ENCODE measurements at regions not wholly inside any gene's neighbourhood (a gene's known extent, or its start where the extent isn't known, plus 50 kb on each side); places are given as distances from the start of the nearest gene placed in this dataset.
"Not testable (repeated sequence)": the region's sequence is repeated elsewhere in the genome, so short reads cannot be mapped to it uniquely, and the experiment has no call there.

DNA sequence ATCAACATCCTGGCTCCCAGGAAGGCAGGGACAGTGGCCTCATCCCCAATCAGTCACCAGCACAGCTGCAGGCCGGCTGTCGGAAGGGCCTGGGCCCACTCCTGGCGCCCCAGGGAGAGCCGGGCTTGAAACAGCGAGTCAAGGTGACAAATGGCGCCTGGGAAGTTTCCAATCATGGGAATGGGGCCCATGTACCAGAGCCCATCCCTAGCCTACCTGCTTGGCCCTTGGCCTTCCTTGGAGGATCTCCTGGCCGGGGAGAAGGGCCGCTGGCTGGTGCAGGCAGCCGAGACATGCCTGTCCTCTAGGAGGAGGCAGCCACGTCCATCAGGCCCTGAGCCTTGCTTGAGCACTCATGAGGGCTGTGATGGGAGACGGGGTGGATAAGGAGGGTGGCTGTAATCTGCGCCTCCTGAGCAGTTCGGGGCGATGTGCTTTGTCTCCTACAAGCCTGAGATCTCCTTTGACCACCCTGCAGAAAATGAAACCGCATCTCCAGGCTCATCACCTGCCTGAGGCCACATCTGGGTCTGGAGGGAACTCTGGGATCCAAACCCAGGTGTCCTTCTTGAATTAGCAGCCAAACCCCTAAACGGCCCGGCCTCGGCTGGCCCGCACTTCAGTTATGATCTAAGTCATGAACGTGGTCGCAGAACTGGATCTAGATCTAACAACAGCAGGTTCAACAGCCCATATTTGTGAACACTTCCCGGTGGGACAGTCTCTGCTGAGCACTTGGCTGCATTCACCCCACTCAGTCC is 862.0 kb downstream of the TBC1D22A start:
- DNase-seq, result no peak

DNA sequence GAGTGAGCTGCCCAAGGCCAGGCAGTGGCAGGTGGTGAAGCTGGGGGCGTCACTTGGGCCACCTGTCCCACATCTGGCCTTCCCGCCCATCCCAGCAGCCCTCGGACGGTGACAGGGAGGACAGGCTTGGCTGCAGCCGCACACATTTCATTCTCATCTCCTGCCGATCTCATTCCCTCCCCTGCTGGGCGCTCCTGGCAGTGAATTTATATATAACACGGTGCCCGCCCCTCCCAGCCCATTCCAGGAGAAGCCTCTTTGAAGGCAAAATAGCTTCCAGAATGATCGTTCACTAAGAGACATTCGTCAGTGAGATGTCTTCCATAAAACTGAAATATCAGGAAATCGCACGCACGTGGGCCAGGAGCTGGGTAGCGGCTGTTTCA is 861.3 kb downstream of the TBC1D22A start:
- no peak for DNase-seq

DNA sequence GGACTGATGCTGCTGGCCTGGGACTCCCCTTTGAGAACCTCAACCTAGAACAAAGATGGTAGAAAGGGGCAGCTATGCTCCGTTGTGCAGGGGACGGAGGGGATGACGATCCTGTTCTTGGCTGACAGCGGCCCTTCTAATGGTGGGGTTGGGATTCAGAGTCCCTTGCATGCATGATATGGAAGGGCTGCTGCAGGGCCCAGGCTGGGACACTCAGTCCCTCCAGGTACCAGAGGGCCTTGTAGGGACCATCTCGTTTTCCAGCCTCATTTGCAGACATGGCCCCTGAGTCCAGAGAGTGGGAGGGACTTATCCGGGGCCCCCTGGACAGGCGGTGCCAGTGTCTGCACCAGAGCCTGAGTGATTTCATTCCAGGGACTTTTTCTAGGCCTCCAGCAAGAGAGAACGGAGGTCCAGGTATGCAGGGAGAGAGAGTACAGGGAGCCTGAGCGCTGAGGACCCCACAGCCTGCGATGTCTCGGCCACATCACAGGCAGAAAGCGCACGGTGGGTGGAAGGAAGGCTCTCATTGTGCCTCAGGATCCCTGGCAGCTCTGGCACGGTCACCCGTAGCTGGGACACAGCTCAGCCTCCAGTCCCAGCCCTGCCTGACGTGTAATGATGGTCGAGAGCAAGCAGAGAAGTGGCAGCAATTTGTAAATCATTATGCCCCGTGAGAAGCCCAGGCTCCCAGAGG is 860.8 kb downstream of the TBC1D22A start:
- no peak for DNase-seq

DNA sequence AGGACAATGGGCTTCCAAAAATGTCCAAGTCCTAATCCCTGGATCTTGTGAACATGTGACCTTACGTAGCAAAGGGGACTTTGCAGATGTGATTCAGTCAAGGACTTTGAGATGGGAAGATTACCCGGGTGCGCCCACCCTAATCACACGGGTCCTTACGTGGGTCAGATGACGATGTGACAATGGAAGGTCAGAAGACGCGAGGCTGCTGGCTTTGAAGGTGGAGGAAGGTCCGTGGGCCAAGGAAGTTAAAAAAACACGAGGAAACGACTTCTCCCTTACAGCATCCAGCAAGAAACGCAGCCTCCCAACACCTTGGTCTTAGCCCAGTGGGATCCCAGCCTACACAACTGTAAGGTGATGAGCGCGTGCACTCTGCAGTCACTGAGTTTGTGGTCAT is 860.1 kb downstream of the TBC1D22A start:
- no peak for DNase-seq

DNA sequence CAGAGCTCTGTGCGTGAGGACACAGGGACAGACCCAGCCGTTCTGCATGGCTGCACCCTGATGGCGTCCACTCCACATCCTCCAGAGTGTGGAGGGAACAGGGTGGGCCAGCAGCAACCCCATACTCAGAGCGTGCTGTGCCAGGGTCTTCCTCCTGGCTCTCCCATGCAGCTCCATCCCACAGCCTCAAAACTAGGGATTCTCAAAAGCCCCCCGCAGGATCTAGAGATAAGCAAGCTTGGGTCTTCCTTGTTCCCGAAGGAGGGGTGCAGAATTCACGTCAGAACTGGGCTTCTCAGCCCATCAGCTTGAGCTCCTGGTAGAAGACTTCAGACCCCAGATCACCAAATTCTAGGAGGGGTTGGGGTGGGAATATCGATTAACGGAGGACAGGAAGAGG is 858.8 kb downstream of the TBC1D22A start:
- no peak for DNase-seq

DNA sequence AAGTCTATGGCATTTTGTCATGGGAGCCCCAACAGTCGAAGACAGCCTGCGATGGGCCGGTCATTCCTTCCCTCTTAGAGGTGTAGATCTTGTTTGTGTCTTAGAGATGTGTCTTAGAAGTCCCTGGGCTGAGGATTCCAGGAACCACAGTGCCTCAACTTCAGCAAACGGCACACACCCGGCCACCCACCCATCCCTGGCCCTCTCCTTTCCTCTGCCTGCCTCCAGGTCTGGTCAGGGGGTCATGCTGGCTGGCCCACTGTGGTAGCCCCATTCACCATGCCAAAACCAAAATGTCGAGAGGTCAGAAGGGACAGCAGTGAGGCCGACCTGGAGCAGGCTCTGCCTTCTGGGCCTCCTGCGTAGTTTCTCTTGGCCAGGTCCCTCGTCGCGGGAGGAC is 857.9 kb downstream of the TBC1D22A start:
- no peak for DNase-seq

DNA sequence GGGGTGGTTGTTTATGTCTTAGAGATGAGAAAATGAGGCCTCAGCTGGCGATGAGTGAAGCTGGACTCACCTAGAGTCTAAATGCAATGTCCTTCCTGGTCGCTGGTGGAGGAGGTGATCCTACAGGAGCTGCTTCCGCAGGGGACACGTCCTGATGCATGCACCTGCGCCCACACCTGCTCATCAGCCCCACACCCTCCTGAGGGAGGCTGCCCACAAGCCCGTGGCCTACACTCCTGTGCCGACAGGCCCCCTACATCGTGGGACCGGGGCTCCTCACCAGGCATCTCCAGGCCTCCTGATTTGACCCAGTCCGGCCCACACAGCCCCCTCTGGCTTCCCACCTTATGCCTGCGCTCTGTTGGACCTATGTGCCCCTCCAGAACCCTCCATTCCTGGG is 857.2 kb downstream of the TBC1D22A start:
- DNase-seq, result no peak

DNA sequence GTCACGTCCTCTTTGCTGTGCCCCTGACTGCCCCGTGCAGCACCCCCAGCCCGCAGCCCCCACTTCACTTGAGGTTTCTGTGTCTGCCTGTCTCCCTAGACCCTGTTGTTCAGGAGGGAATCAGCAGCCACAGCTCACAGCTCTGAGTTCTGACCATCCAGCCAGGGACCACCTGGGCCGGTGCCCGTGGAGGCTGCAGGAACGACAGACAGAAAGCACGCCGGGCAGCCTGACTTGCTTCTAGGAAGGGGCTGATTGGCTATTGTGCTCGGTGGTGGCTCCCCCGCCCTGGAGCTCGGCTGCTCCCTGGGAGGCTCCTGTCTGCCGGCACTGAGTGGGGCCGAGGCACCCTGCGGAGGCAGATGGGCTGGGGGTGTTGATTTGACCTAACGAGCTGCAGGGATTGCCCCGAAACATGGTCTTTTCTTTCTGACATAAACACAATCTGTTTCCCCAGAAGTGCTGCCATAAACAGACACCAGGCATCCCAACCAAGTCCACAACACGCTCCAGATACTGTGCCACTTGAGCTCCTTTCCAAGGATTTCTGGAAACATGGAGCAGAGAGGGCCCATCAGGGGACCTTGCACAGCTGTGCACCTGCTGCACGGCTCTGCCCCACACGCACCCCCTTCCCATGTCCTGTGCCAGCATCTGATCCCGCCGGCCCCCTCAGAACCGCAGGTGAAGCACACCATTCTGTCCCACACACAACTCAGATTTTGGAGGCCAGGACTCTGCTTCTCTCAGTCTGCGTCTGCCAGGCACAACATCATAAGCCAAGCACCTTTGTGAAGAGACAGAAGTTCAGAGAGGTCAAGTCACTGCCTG is 855.9 kb downstream of the TBC1D22A start:
- no peak for DNase-seq

DNA sequence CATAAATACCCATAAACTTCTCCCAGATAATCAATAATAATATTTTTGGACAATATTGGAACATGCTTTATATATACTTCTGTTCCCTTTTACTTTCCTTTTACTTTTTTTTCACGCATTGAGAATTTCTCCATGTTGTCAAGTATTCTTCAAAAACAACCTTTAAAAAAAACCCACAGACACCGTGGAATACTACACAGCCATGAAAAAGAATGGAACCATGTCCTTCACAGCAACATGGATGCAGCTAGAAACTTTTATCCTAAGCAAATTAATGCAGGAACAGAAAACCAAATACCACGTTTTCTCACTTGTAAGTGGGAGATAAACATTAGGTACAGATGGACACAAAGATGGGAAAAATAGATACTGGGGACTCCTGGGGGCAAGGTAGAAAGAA is 854.7 kb downstream of the TBC1D22A start:
- no peak for DNase-seq

DNA sequence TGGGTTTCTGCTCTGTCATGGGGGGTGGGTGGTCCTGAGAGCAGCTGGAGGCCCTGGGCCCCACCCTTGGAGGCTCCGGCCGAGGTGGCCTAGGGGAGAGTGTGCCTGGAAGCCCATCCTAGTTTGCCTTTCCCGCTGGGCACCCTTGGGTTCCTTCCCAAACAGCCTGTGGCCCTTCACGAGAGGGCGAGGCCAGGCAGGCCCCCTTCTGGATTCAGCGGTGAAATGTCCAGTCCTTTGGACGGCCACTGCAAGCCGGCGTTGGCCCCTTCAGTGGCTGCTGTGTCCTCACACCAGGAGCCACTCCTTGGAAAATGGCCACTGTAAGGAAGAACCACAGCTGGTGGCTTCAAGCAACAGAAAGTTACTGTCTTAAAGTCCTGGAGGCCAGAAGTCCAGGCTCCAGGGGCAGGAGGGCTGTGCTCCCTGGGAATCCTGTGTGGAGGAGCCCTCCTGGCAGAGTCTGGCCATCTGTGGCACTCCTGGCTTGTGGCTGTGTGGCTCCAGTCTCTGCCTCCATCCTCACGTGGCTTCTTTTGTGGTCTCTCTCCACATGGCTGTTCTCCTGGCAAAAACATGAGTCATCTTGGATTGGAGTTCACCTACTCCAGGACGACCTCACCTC is 854.1 kb downstream of the TBC1D22A start:
- DNase-seq, result no peak

DNA sequence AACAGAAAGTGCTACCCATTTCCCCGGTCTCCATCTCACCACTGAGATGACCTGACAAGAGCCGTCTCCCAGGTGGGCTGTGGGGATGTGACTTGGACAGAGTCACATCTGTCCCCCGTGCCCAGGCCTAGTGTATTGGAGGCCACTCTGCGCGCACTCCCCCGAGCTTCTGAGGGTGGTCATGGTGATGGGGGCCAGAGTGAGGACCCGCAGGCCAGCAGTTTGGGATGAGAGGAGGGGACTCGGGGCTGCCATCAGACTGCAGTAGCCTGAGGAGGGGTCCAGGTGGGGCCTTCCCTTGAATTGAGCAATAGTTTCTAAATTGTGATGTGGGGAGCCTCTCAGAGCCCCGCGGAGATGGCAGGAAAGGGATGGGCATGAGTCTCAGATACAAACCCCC is 852.6 kb downstream of the TBC1D22A start:
- no peak for DNase-seq

DNA sequence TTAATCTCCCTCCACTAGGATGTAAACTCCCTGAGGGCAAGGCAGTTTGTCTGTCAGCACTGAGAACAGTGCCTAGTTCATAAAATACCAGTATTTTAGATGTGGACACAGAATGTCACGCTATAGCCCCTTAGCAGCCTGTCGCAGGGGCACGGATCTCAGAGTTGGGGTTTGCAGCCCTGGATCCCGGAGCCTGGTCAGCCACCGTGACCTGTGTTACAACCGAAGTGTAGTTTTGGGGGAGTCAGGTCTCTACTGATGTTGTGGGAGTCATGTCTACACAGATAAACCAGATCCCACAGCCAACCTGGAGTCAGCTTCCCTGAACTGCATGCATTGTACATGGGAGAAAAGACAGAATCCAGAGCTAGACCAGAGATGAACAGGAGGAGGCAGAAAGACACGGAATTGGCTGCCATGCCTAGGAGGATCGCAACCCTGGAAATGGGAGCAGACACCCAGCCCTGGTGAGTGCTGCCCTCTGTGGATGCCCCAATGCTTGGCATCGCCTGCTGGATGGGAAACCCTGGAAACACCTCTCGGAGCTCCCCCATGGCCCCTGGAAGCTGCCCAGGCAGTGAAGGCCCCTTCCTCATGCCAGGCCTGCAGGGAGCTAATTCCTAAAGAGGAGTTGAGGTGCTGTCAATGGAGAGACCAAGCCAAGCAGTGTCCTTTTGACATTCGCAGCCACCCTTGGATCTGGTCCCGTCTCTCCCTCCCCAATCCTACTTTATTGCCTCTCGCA is 851.3 kb downstream of the TBC1D22A start:
- DNase-seq, result no peak

DNA sequence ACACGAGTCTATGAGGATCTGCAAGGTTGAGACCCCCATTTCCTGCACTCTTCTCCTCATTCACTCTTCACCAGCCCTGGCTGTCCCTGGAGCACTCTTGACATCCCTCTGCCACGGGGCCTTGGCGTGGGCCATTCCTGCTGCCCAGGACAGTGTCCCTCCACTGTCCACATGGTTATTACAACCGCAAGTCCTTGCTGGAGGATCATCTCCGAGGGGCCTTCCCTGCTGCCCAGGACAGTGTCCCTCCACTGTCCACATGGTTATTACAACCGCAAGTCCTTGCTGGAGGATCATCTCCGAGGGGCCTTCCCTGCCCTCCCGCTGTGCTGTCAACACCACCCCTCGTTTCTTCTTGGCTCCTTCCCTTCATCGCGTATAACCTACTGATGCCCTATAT is 850.7 kb downstream of the TBC1D22A start:
- not testable (repeated sequence) for DNase-seq

DNA sequence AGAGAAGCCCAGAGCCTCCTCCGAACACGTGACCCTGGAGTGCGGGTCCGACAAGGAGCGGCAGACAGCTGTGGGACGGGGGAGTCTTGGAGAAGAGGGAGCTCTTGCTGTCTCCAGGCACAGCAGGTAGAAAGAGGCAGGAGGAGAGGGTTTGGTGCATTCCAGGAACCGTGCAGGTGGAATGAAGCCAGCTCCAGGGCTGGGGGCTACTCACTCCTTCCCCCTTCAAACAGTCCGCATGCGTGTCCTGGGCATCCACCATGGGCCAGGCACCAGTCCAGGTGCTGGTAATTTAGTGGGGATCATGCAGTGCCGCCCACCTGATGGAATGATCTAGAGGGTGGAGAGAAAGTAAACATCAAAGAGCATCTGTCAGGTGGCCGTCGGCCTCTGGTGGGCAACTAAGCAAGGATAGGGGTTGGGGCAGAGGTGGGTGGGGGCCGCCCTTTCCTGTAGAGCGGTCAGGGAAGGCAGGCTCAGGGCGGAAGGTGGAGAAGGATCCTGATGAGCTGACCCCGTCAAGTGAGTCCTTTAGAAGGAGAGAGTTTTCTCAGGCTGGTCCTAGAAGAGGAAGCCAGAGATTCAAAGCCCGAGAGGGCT is 850.0 kb downstream of the TBC1D22A start:
- DNase-seq, result no peak

DNA sequence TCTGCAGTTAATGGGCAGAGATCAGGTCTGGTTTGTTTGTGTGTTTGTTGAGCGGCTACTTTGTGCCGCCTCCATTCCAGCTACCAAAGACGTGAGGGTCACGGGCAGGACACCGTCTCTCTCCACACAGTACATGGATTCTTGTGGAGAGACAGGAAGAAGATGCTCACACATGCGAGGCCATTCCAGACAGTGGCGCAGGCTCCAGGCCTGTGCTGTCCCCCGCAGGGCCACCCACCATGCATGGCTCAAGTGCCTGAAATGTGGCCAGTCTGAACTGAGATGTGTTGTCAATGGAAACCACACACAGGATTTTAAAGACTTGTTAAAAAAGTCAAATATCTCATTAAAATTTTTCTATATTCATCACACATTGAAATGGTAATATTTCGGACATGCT is 848.3 kb downstream of the TBC1D22A start:
- DNase-seq, result no peak

DNA sequence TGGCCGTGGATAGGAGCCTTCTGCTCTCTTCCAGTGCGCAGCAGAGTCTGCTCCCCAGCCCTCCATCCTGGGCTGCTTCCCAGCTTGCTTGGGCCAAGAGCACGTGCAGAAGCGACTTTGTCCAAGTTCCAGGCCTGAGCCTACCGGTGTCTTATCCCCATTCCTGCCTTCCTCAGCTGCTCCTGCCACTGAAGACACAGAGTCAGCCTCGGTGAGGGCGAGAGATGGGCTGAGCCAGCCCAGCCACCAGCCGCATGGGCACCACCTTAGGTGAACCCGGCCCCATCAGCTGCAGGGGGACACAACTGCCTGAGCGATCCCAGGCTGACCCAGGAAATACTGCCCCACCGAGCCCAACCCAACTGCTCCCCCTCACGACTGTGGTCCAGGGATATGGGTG is 847.8 kb downstream of the TBC1D22A start:
- no peak for DNase-seq

DNA sequence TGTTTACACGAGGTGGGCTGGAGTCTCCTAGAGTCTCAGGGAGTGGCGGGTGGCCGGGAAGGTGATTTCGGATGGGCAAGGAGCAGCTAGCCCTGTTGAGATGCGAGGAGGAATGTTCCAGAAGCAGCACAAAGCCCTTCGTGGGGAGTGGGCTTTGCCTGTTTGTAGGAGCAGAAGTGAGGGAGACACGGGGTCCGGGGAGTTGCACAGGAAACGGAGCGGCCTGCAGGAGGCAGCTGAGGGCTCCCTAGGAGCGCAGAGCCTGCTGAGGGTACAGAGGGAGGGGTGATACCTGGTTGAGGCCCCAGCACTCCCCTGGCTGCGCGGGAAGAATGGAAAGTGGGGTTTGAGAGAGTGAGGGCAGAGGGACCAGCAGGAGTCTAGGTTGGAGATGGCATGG is 847.2 kb downstream of the TBC1D22A start:
- DNase-seq, result no peak

DNA sequence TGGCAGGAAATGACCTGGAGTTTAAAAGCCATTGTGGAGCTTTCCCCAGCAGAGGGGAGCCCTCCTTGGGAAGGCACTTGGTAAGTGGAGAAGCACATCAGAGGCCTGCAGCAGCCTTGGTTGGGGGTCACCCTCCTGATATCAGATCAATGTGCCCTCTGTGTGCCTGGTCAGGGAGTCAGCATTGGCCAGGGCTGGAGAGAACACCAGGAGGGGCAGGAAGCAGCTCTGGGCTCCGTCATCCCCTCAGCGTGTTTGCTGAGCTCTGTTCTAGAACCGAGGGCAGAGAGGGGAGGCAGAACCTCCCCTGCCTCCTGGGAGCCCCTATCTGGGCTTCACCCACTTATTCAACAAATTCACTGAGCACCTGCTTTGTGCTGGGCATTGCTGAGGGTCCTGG is 846.0 kb downstream of the TBC1D22A start:
- DNase-seq, result no peak

DNA sequence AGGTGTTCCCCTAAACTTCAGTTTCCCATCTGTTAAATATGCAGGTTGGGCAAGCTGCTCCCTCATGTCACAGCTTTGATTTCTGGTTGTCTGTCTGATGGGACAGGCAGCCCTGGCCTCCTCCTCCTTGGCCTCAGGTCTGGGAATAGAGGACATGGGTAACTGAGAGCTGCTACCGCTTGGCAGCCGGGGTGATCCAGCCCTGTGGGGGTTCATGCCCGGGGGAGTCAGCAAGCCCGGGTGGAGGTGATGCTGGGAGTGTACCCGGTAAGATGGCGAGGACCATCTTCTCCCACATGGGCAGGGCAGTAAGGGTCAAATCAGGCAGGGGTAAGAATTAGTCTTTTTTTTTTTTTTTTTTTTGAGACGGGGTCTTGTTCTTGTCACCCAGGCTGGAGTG is 845.0 kb downstream of the TBC1D22A start:
- no peak for DNase-seq

DNA sequence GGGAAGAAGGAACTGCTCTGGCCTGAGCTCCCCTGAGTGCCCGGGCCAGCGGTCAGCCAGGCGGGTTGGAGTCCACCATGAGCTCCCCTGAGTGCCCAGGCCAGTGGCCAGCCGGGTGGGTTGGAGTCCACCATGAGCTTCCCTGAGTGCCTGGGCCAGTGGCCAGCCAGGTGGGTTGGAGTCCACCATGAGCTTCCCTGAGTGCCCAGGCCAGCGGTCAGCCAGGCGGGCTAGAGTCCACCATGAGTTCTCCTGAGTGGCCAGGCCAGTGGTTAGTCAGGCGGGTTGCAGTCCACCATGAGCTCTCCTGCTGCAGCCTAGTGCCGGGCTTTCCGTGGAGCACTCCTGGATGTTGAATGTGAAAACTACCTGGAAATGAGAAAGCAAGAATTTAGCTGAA is 844.0 kb downstream of the TBC1D22A start:
- no peak for DNase-seq

DNA sequence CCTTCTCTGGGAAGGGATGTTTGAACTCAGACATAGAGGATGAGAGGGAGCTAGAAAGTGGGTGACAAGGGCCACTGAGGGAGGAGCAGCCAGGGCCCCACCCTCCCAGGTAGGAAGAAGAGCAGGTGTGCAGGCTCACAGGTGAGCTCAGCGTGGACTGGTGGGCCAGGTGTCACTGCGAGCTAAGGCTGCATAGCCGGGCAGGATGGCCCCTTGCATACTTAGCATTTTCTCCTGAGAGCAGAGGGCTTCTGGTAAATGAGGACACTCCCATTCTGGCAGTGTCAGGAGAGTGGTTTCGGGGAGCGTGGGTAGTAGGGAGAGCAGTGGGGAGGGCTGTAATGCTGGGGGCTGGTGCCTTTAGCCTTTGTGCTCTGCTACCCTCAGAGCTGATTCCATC is 843.4 kb downstream of the TBC1D22A start:
- no peak for DNase-seq

DNA sequence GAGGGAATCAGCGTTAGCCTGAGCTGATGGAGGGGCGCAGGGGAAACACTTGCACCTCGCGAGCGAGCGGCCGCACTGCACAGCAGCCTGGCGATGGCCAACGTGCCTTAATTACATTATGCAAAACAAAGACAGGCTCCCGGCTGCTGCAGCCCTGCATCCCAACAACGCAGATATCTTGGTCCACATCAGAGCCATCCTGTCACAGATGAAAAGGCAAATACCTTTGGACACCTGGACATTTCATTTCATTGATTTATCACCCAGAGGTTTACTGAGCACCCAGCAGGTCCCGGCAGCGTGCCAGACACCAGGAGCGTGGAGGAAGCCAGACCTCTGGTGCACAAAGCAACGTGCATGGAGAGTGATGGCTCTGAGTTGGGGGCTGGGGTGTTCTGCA is 843.0 kb downstream of the TBC1D22A start:
- DNase-seq, result no peak
